NCI-H128 (cell line): ENCODE measurements at regions not wholly inside any gene's neighbourhood (a gene's known extent, or its start where the extent isn't known, plus 50 kb on each side); places are given as distances from the start of the nearest gene placed in this dataset.
"Not testable (repeated sequence)": the region's sequence is repeated elsewhere in the genome, so short reads cannot be mapped to it uniquely, and the experiment has no call there.

Source experiments
- DNase-seq: peaks from one replicate; lab custom pipeline; 2025; ENCODE audit not compliant: unreplicated experiment; lab: John Stamatoyannopoulos, UW

GRCh38 chr5:124521461-124522230 lies 224.8 kb downstream of the ZNF608 start:
- no peak for DNase-seq

- no peak for DNase-seq
Measured at GRCh38 chr5:124519396-124519795, 227.0 kb downstream of the ZNF608 start.

GRCh38 chr5:124516567-124516966 lies 229.9 kb downstream of the ZNF608 start:
- no peak for DNase-seq

GRCh38 chr5:124515497-124516245 lies 230.8 kb downstream of the ZNF608 start:
- no peak for DNase-seq

- DNase-seq = no peak
Measured at GRCh38 chr5:124514956-124515355, 231.5 kb downstream of the ZNF608 start.

GRCh38 chr5:124512952-124513632 lies 233.3 kb downstream of the ZNF608 start:
- no peak for DNase-seq

- DNase-seq = no peak
Measured at GRCh38 chr5:124512236-124512635, 234.2 kb downstream of the ZNF608 start.

GRCh38 chr5:124511791-124512190 lies 234.6 kb downstream of the ZNF608 start:
- no peak for DNase-seq

GRCh38 chr5:124507688-124508087 lies 238.8 kb downstream of the ZNF608 start:
- no peak for DNase-seq

- DNase-seq = no peak
Measured at GRCh38 chr5:124504081-124504916, 242.1 kb downstream of the ZNF608 start.

- DNase-seq = no peak
Measured at GRCh38 chr5:124502551-124502950, 243.9 kb downstream of the ZNF608 start.

GRCh38 chr5:124499818-124500217 lies 246.6 kb downstream of the ZNF608 start:
- not testable (repeated sequence) for DNase-seq

- DNase-seq = not testable (repeated sequence)
Measured at GRCh38 chr5:124496968-124497367, 249.5 kb downstream of the ZNF608 start.

- DNase-seq = no peak
Measured at GRCh38 chr5:124494540-124495116, 251.8 kb downstream of the ZNF608 start.

- no peak for DNase-seq
Measured at GRCh38 chr5:124492444-124493224, 253.8 kb downstream of the ZNF608 start.

GRCh38 chr5:124490315-124490714 lies 256.1 kb downstream of the ZNF608 start:
- DNase-seq = not testable (repeated sequence)

GRCh38 chr5:124481419-124481818 lies 265.0 kb downstream of the ZNF608 start:
- no peak for DNase-seq

GRCh38 chr5:124480964-124481363 lies 265.5 kb downstream of the ZNF608 start:
- no peak for DNase-seq

GRCh38 chr5:124480022-124480421 lies 266.4 kb downstream of the ZNF608 start:
- DNase-seq = no peak

- DNase-seq = no peak
Measured at GRCh38 chr5:124478264-124478663, 268.2 kb downstream of the ZNF608 start.
